ENCODE measurements at regions not wholly inside any gene's neighbourhood (a gene's known extent, or its start where the extent isn't known, plus 50 kb on each side); places are given as distances from the start of the nearest gene placed in this dataset.

DNA sequence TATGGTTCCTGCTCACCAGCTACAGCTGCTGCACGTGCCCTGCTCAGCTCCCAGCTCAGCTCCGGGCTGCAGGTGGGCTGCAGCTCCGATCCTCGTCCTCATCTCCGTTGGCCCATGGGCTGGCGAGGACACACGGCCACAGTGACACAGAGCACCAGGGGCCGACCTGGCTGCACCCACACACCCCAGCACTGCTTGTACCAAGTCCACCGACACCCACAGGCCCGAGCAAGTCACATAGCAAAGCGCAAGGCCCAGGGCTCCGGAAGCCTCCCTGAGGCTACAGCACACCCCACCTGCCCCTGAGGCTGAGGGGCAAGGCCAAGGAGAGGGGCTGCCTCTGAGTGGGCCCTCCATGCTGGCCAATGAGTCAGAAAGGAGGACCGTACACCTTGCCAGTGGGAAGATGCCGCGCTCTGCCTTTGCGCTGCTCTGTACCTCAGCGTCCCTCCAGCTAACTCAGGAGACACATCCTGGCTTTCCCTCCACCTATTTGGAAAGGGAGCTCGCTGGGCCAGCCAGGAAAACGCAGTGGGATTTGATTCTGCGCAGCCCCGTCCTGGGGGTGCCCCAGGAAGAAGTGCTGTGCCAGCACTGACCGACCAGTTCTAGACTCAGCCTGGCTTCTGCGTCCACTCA, 124.8 kb downstream of the SIK1 start:
- TF ChIP-seq POLR2A (IDR thresholded peaks at IDR 0.05; ENCODE audit: low read length) (no peak), GATA1 (IDR thresholded peaks at IDR 0.05; ENCODE audit: low read depth, low read length) (no peak)
